B cell (primary cell): ENCODE measurements at regions not wholly inside any gene's neighbourhood (a gene's known extent, or its start where the extent isn't known, plus 50 kb on each side); places are given as distances from the start of the nearest gene placed in this dataset.
"Not testable (repeated sequence)": the region's sequence is repeated elsewhere in the genome, so short reads cannot be mapped to it uniquely, and the experiment has no call there.

Experiments used
- CTCF ChIP-seq: fragments of 200-600 bp; IDR thresholded peaks from one replicate; pipeline ENCODE4 v1.8.0; 2022; ENCODE audit warnings: antibody characterized with exemption, mild to moderate bottlenecking
- EZH2 ChIP-seq: IDR thresholded peaks from 2 replicates; pipeline ENCODE4 v1.6.1; 2012; ENCODE audit warnings: borderline replicate concordance, low read depth, mild to moderate bottlenecking, moderate library complexity, low read length; ENCODE audit not compliant: insufficient read depth, poor library complexity, severe bottlenecking

GRCh38 chr1:79152-79551, 372.3 kb downstream of the OR4F29 start:
- not testable (repeated sequence) for TF ChIP-seq CTCF, EZH2
